ENCODE measurements at regions not wholly inside any gene's neighbourhood (a gene's known extent, or its start where the extent isn't known, plus 50 kb on each side); places are given as distances from the start of the nearest gene placed in this dataset.
"Not testable (repeated sequence)": the region's sequence is repeated elsewhere in the genome, so short reads cannot be mapped to it uniquely, and the experiment has no call there.

DNA sequence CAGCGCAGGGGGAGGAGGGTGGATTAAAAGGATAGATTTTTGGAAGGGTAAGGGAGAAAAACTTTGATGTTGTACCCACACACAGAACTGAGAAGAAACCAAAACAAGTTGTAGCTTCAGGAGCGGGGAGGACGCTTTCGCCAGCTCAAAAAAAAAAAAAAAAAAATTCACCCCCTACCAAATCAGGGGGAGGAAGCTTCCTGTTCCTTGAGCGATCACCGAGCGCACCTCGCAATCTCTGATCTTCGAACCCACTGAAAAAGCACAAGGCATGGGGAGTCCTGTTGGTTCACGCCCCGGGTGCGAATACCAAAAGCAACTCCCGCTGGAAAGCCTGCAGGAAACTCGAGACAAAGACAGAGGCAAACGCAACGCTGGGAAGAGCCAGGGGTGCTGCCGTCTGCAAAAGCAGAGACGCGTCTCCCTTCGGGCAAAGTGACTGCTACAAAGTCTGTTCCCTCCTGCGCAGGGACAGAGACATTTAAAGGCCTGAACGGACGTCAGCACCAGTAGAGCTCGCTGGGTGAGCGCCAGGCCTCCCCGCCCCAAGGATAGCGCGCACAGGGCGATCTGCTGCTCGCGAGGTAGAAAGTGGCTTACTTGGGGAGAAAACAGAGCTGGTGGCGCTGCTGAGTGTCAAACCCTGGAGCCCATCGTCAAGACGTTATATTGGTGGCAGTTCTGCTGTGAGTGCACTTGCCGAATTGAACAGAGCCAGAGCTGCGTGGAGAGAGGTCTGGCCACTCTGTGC is 190.4 kb downstream of the USP22 start:
- Mint-ChIP-seq H3K27me3 (ENCODE audit: insufficient read depth, unreplicated experiment) (peaks cover 20% of the 10 kb centered on the region), H3K9me3 (ENCODE audit: unreplicated experiment) (no peaks in the 10 kb centered on the region), H3K36me3 (ENCODE audit: insufficient read depth, unreplicated experiment) (no peaks in the 10 kb centered on the region), H3K4me1 (ENCODE audit: low read depth, unreplicated experiment) (peaks cover 9% of the 10 kb centered on the region), H3K4me3 (ENCODE audit: unreplicated experiment) (peak overlapping the region; percentile 75), H3K27ac (ENCODE audit: unreplicated experiment) (no peak overlapping the region)
- POLR2A ChIA-PET, result interaction anchor here (0.6 kb wide), 1 partner anchor 25 kb away, joined by 4 read pairs; no protein-coding TSS in a partner anchor
- intact Hi-C loops (cut with micrococcal nuclease; ENCODE audit: unreplicated experiment), result no loop called here
- H3K27me3 ChIP-seq (replicated peaks; ENCODE audit: control insufficient read depth, insufficient read depth, low read length), result no peaks in the 10 kb centered on the region
- BruUV-seq (replicated peaks), result no TSS peak
- DNase-seq, result peak; percentile 70 to 71
- TF ChIP-seq, protein P1, sequence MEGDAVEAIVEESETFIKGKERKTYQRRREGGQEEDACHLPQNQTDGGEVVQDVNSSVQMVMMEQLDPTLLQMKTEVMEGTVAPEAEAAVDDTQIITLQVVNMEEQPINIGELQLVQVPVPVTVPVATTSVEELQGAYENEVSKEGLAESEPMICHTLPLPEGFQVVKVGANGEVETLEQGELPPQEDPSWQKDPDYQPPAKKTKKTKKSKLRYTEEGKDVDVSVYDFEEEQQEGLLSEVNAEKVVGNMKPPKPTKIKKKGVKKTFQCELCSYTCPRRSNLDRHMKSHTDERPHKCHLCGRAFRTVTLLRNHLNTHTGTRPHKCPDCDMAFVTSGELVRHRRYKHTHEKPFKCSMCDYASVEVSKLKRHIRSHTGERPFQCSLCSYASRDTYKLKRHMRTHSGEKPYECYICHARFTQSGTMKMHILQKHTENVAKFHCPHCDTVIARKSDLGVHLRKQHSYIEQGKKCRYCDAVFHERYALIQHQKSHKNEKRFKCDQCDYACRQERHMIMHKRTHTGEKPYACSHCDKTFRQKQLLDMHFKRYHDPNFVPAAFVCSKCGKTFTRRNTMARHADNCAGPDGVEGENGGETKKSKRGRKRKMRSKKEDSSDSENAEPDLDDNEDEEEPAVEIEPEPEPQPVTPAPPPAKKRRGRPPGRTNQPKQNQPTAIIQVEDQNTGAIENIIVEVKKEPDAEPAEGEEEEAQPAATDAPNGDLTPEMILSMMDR (IDR thresholded peaks at IDR 0.05; ENCODE audit: insufficient read depth in 1 of 2, low read depth in 1 of 2, low read length in 1 of 2, severe bottlenecking in 1 of 2, unreplicated experiment in 1 of 2), result peak in 1 of 2 experiments; percentile 8
- H3K36me3 ChIP-seq (ENCODE audit: control insufficient read depth, insufficient read depth, low read length), result no peaks in the 10 kb centered on the region
- CTCF ChIA-PET, result interaction anchor here (0.6 kb wide), 3 partner anchors 50 to 107 kb away, joined by 3 read pairs; no protein-coding TSS in a partner anchor
- no peaks in the 10 kb centered on the region for H3K4me1 ChIP-seq
- H3K9me3 ChIP-seq, result no peaks in the 10 kb centered on the region
- H3K4me3 ChIP-seq (ENCODE audit: low read depth, low read length), result peak overlapping the region; percentile 20

DNA sequence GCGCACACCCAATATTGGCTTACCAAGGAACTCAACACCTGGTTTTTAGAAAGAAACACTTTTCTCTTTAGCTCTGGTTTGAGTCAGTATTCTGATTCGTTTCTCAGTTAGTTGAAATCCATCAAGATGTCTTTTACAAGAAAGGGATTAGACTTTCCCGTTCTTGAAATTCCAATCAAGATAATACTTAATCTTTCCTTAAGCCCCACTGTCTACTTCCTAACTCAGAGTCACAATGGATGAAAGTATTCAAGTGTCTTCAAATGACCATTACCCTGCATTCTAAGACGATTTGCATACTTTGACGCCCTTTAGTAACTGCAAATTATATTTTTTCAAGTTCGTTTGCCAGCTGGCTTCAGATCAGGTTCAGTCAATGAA is 189.8 kb downstream of the USP22 start:
- Histone ChIP-seq H3K9me3 (no peaks in the 10 kb centered on the region), H3K4me3 (ENCODE audit: low read depth, low read length) (no peak overlapping the region), H3K27me3 (replicated peaks; ENCODE audit: control insufficient read depth, insufficient read depth, low read length) (no peaks in the 10 kb centered on the region), H3K4me1 (no peaks in the 10 kb centered on the region), H3K36me3 (ENCODE audit: control insufficient read depth, insufficient read depth, low read length) (no peaks in the 10 kb centered on the region)
- TF ChIP-seq, protein P1 (IDR thresholded peaks at IDR 0.05; ENCODE audit: insufficient read depth in 1 of 2, low read depth in 1 of 2, low read length in 1 of 2, severe bottlenecking in 1 of 2, unreplicated experiment in 1 of 2), result no peak
- intact Hi-C loops (cut with micrococcal nuclease; ENCODE audit: unreplicated experiment), result no loop called here
- POLR2A ChIA-PET, result no interaction called here
- CTCF ChIA-PET, result interaction anchor here (0.6 kb wide), 2 partner anchors 51 to 108 kb away, joined by 3 read pairs; no protein-coding TSS in a partner anchor
- H3K9me3 Mint-ChIP-seq (ENCODE audit: unreplicated experiment), result no peaks in the 10 kb centered on the region
- no peak overlapping the region for H3K27ac Mint-ChIP-seq (ENCODE audit: unreplicated experiment)
- no peak for DNase-seq
- H3K27me3 Mint-ChIP-seq (ENCODE audit: insufficient read depth, unreplicated experiment), result peaks cover 17% of the 10 kb centered on the region
- no TSS peak for BruUV-seq (replicated peaks)
- peak overlapping the region; percentile 75 for H3K4me3 Mint-ChIP-seq (ENCODE audit: unreplicated experiment)
- H3K36me3 Mint-ChIP-seq (ENCODE audit: insufficient read depth, unreplicated experiment), result no peaks in the 10 kb centered on the region
- H3K4me1 Mint-ChIP-seq (ENCODE audit: low read depth, unreplicated experiment), result peaks cover 9% of the 10 kb centered on the region

DNA sequence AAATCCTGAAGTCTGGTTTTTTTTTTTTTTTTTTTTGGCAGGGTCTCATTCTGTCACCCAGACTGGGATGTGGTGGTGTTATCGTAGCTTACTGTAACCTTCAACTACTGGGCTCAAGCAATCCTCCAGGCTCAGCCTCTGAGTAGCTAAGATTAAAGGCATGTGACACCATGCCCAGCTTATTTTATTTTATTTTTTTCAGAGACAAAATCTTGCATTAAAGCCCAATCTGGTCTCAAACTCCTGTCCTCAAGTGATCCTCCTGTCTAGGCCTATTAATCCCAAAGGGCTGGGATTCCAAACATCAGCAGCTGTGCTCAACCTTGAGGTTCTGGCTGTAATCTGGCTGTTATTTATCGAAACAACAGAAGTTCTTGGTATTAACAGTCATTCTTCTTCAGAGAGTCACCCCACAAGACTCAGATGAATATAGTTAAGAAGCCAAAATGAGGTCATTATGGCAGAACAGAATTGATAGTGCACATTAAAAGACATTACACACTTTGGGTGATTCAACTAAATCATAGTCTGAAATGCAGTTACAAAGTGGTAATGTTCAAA is 186.8 kb downstream of the USP22 start:
- H3K4me1 ChIP-seq; H3K36me3 ChIP-seq (ENCODE audit: control insufficient read depth, insufficient read depth, low read length); H3K27ac Mint-ChIP-seq (ENCODE audit: unreplicated experiment); H3K9me3 ChIP-seq; H3K36me3 Mint-ChIP-seq (ENCODE audit: insufficient read depth, unreplicated experiment); BruUV-seq (replicated peaks); POLR2A ChIA-PET; H3K4me3 Mint-ChIP-seq (ENCODE audit: unreplicated experiment); H3K9me3 Mint-ChIP-seq (ENCODE audit: unreplicated experiment); DNase-seq; intact Hi-C loops (cut with micrococcal nuclease; ENCODE audit: unreplicated experiment); H3K4me1 Mint-ChIP-seq (ENCODE audit: low read depth, unreplicated experiment); H3K27me3 ChIP-seq (replicated peaks; ENCODE audit: control insufficient read depth, insufficient read depth, low read length); H3K4me3 ChIP-seq (ENCODE audit: low read depth, low read length): not testable (repeated sequence)
- CTCF ChIA-PET, result interaction anchor here (0.5 kb wide), 1 partner anchor 232 kb away, joined by 5 read pairs; no protein-coding TSS in a partner anchor
- H3K27me3 Mint-ChIP-seq (ENCODE audit: insufficient read depth, unreplicated experiment), result peaks cover 19% of the 10 kb centered on the region

DNA sequence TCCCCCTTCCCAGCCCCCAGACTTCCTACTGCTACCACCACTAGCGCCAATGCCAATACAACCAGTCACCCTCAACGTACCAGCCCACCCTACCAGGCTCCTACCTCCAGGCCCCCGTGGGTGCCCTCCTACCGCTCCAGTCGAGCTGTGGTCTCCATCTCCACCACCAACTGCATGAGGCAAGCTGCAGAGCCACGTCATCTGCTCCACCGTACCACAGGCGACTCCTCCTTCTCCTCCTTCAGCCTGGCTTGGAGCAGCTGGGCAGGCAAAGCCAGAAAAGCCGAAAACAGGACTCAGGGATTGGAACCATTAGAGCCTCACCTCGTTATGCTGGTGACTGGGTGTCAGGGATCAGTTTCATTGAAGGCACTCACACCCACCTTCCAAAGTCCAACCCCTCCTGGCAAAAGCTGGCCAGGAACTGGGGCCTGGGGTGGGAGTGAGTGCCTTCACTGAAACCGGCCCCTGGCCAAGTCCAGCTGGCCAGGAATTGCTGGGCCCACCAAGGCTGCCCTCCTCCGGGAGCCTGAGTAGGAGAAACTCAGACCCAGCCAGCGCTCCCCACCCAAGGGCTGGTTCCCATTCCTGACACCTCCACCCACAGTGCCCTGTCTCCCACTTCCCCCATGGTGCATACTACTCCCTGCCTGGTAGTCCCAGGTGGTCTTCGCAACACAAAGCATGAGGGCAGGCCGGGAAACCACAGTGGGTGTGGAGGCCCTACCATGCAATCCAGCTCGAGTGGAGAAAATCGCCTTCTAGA is 176.2 kb downstream of the USP22 start:
- H3K36me3 Mint-ChIP-seq (ENCODE audit: insufficient read depth, unreplicated experiment); H3K36me3 ChIP-seq (ENCODE audit: control insufficient read depth, insufficient read depth, low read length); H3K9me3 Mint-ChIP-seq (ENCODE audit: unreplicated experiment); CTCF ChIA-PET; H3K27ac Mint-ChIP-seq (ENCODE audit: unreplicated experiment); H3K27me3 ChIP-seq (replicated peaks; ENCODE audit: control insufficient read depth, insufficient read depth, low read length); H3K4me1 Mint-ChIP-seq (ENCODE audit: low read depth, unreplicated experiment); H3K9me3 ChIP-seq; POLR2A ChIA-PET; H3K4me3 ChIP-seq (ENCODE audit: low read depth, low read length); H3K4me1 ChIP-seq; H3K4me3 Mint-ChIP-seq (ENCODE audit: unreplicated experiment); intact Hi-C loops (cut with micrococcal nuclease; ENCODE audit: unreplicated experiment); DNase-seq; BruUV-seq (replicated peaks); H3K27me3 Mint-ChIP-seq (ENCODE audit: insufficient read depth, unreplicated experiment): not testable (repeated sequence)

DNA sequence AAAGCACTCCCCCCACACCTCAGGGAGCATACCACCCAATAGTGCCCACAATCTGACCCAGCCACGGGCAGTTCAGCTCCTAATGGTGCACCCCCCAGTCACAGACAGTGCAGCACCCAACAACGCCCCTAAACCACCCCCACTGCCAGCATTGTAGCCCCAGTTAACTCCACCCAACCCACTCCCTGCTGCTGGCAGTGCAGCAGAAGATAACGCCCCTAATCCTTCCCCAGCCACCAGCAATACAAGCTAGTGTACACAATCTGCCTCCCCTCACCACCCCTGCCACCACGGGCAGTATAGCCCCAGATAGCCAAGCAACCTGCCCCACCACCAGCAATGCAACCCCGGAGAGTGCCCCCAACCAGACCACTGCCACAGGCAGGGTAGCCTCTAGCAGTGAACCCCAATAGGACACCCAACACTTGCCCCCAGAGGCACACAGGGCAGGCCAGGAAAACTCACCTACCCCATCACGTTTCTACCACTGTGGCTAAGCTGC is 175.3 kb downstream of the USP22 start:
- H3K9me3 Mint-ChIP-seq (ENCODE audit: unreplicated experiment); H3K36me3 ChIP-seq (ENCODE audit: control insufficient read depth, insufficient read depth, low read length); CTCF ChIA-PET; H3K27ac Mint-ChIP-seq (ENCODE audit: unreplicated experiment); H3K27me3 ChIP-seq (replicated peaks; ENCODE audit: control insufficient read depth, insufficient read depth, low read length); H3K4me1 ChIP-seq; POLR2A ChIA-PET; BruUV-seq (replicated peaks); H3K4me1 Mint-ChIP-seq (ENCODE audit: low read depth, unreplicated experiment); H3K36me3 Mint-ChIP-seq (ENCODE audit: insufficient read depth, unreplicated experiment); H3K9me3 ChIP-seq; intact Hi-C loops (cut with micrococcal nuclease; ENCODE audit: unreplicated experiment); H3K4me3 ChIP-seq (ENCODE audit: low read depth, low read length); H3K4me3 Mint-ChIP-seq (ENCODE audit: unreplicated experiment); DNase-seq; H3K27me3 Mint-ChIP-seq (ENCODE audit: insufficient read depth, unreplicated experiment): not testable (repeated sequence)
